Body of pancreas (tissue), 4 donors: ENCODE measurements at regions not wholly inside any gene's neighbourhood (a gene's known extent, or its start where the extent isn't known, plus 50 kb on each side); places are given as distances from the start of the nearest gene placed in this dataset.

Source experiments
- CTCF ChIP-seq, 7 experiments: fragments of 450-650 bp in 4 of 7; fragments of 200-600 bp in 3 of 7; sonication (generic) in 3 of 7; IDR thresholded peaks; one replicate each; pipeline ENCODE4 v1.5.1; 2016 to 2019; ENCODE audit warnings: antibody characterized with exemption in 7 of 7
- POLR2A ChIP-seq, 3 donors: fragments of 450-650 bp; IDR thresholded peaks; one replicate each; pipeline ENCODE4 v1.6.1; 2016; ENCODE audit warnings: antibody characterized with exemption in 3 of 3, mild to moderate bottlenecking in 2 of 3

GRCh38 chr5:72615061-72615460 is 107.9 kb upstream of the ZNF366 start:
- TF ChIP-seq POLR2A (IDR thresholded peaks at IDR 0.05) = no peak
- TF ChIP-seq CTCF (IDR thresholded peaks at IDR 0.05) = no peak
